ENCODE measurements at regions not wholly inside any gene's neighbourhood (a gene's known extent, or its start where the extent isn't known, plus 50 kb on each side); places are given as distances from the start of the nearest gene placed in this dataset.
"Not testable (repeated sequence)": the region's sequence is repeated elsewhere in the genome, so short reads cannot be mapped to it uniquely, and the experiment has no call there.

GRCh38 chr7:17095931-17096330, 202.5 kb upstream of the AHR start:
- no peak for DNase-seq

GRCh38 chr7:17097668-17098297, 200.7 kb upstream of the AHR start:
- DNase-seq, result no peak

- no peak for DNase-seq
Observed at GRCh38 chr7:17098515-17098914, 199.9 kb upstream of the AHR start.

GRCh38 chr7:17099083-17099973, 199.1 kb upstream of the AHR start:
- DNase-seq, result no peak

GRCh38 chr7:17099974-17100509, 198.4 kb upstream of the AHR start:
- not testable (repeated sequence) for DNase-seq

GRCh38 chr7:17101207-17101696, 197.2 kb upstream of the AHR start:
- DNase-seq, result no peak

GRCh38 chr7:17103170-17103569, 195.3 kb upstream of the AHR start:
- no peak for DNase-seq

GRCh38 chr7:17103984-17104383, 194.5 kb upstream of the AHR start:
- DNase-seq, result no peak

GRCh38 chr7:17104419-17104818, 194.0 kb upstream of the AHR start:
- DNase-seq, result no peak

- no peak for DNase-seq
Observed at GRCh38 chr7:17105701-17106100, 192.8 kb upstream of the AHR start.

GRCh38 chr7:17108049-17108584, 190.3 kb upstream of the AHR start:
- DNase-seq, result no peak

GRCh38 chr7:17109020-17109419, 189.4 kb upstream of the AHR start:
- no peak for DNase-seq

GRCh38 chr7:17113770-17114169, 184.7 kb upstream of the AHR start:
- DNase-seq, result not testable (repeated sequence)

GRCh38 chr7:17118412-17118811, 180.0 kb upstream of the AHR start:
- DNase-seq, result no peak

- no peak for DNase-seq
Observed at GRCh38 chr7:17120756-17121155, 177.7 kb upstream of the AHR start.

GRCh38 chr7:17121671-17122070, 176.8 kb upstream of the AHR start:
- DNase-seq, result no peak

GRCh38 chr7:17123020-17123419, 175.4 kb upstream of the AHR start:
- no peak for DNase-seq

- no peak for DNase-seq
Observed at GRCh38 chr7:17126413-17127268, 171.8 kb upstream of the AHR start.

- no peak for DNase-seq
Observed at GRCh38 chr7:17129218-17129617, 169.2 kb upstream of the AHR start.

GRCh38 chr7:17130281-17131059, 168.0 kb upstream of the AHR start:
- DNase-seq, result no peak

- no peak for DNase-seq
Observed at GRCh38 chr7:17131060-17131345, 167.4 kb upstream of the AHR start.

- DNase-seq, result no peak
Observed at GRCh38 chr7:17131983-17132655, 166.3 kb upstream of the AHR start.

Data from NCI-H2227 treated with DMSO at 0.1 percent for 48 hours (cell line).